D721Med (cell line): ENCODE measurements at regions not wholly inside any gene's neighbourhood (a gene's known extent, or its start where the extent isn't known, plus 50 kb on each side); places are given as distances from the start of the nearest gene placed in this dataset.

Source experiments
- DNase-seq: peaks from one replicate; pipeline ENCODE4 v3.0.0; 2011; ENCODE audit warnings: low spot score; ENCODE audit not compliant: insufficient read length
- FAIRE-seq: peaks from 2 replicates; lab custom pipeline; 2011; peaks lifted over from hg19 to GRCh38; lab: Jason Lieb, UNC
- CTCF ChIP-seq: IDR thresholded peaks from 2 replicates; pipeline ENCODE4 v1.5.1; 2012; ENCODE audit warnings: mild to moderate bottlenecking, control low read depth; ENCODE audit not compliant: insufficient read depth; ENCODE audit errors: missing control alignments

GRCh38 chr6:135647521-135647920, 150.0 kb upstream of the AHI1 start:
- FAIRE-seq: no peak
- no peak for TF ChIP-seq CTCF
- DNase-seq: no peak

- FAIRE-seq: no peak
- no peak for DNase-seq
- no peak for TF ChIP-seq CTCF
Observed at GRCh38 chr6:135651964-135652755, 154.6 kb upstream of the AHI1 start.

GRCh38 chr6:135655055-135655454, 157.5 kb upstream of the AHI1 start:
- DNase-seq (no peak), FAIRE-seq (no peak)
- no peak for TF ChIP-seq CTCF

GRCh38 chr6:135657207-135657606, 159.7 kb upstream of the AHI1 start:
- no peak for DNase-seq

GRCh38 chr6:135658481-135658880, 160.9 kb upstream of the AHI1 start:
- DNase-seq (no peak), FAIRE-seq (no peak)
- no peak for TF ChIP-seq CTCF

More at GRCh38 chr6:135657207-135657606, 159.7 kb upstream of the AHI1 start:
- TF ChIP-seq CTCF: no peak
- no peak for FAIRE-seq

GRCh38 chr6:135658916-135659315, 161.4 kb upstream of the AHI1 start:
- no peak for TF ChIP-seq CTCF
- DNase-seq: no peak
- no peak for FAIRE-seq

- no peak for FAIRE-seq
- TF ChIP-seq CTCF: no peak
- no peak for DNase-seq
Observed at GRCh38 chr6:135664527-135664926, 167.0 kb upstream of the AHI1 start.
